ENCODE measurements at regions not wholly inside any gene's neighbourhood (a gene's known extent, or its start where the extent isn't known, plus 50 kb on each side); places are given as distances from the start of the nearest gene placed in this dataset.

GRCh38 chr3:187906920-187907319 is 161.7 kb upstream of the BCL6 start:
- ATAC-seq (ENCODE audit: insufficient read depth, low FRiP score) = no peak
- H3K4me1 ChIP-seq (ENCODE audit: control insufficient read depth in 5 of 5, insufficient read depth in 5 of 5, low read length in 5 of 5) = no peaks in the 10 kb centered on the region
- no peaks in the 10 kb centered on the region for H3K9me3 ChIP-seq (ENCODE audit: control insufficient read depth in 4 of 4, insufficient read depth in 3 of 4, low read length in 3 of 4)
- H3K36me3 ChIP-seq (ENCODE audit: control insufficient read depth in 4 of 4, insufficient read depth in 4 of 4, low read length in 4 of 4) = no peaks in the 10 kb centered on the region
- 86 to 91% methylated on average over 5 of the region's 5 CpGs for WGBS, 2 donors
- no peak overlapping the region for H3K9ac ChIP-seq (ENCODE audit: insufficient read depth in 1 of 2, low read length in 2 of 2)
- peaks cover 0 to 3% (median 0%) of the 10 kb centered on the region in 3 donors for H3K27me3 ChIP-seq (ENCODE audit: control insufficient read depth in 3 of 3, insufficient read depth in 3 of 3, low read length in 2 of 3)
- H3K27ac ChIP-seq (ENCODE audit: low read depth in 1 of 2, low read length in 1 of 2) = no peak overlapping the region
- no peak for TF ChIP-seq CTCF (IDR thresholded peaks at IDR 0.05; ENCODE audit: control extremely low read depth, extremely low read depth)
- H3K4me3 ChIP-seq = no peak overlapping the region
- DNase-seq = no peak

GRCh38 chr3:187909866-187910265 is 164.6 kb upstream of the BCL6 start:
- Histone ChIP-seq H3K9me3 (ENCODE audit: control insufficient read depth in 4 of 4, insufficient read depth in 3 of 4, low read length in 3 of 4) (no peaks in the 10 kb centered on the region), H3K27ac (ENCODE audit: low read depth in 1 of 2, low read length in 1 of 2) (no peak overlapping the region), H3K4me1 (ENCODE audit: control insufficient read depth in 5 of 5, insufficient read depth in 5 of 5, low read length in 5 of 5) (peaks cover 0 to 5% (median 0%) of the 10 kb centered on the region in 5 donors), H3K27me3 (ENCODE audit: control insufficient read depth in 3 of 3, insufficient read depth in 3 of 3, low read length in 2 of 3) (no peaks in the 10 kb centered on the region), H3K9ac (ENCODE audit: insufficient read depth in 1 of 2, low read length in 2 of 2) (no peak overlapping the region), H3K4me3 (no peak overlapping the region), H3K36me3 (ENCODE audit: control insufficient read depth in 4 of 4, insufficient read depth in 4 of 4, low read length in 4 of 4) (no peaks in the 10 kb centered on the region)
- DNase-seq = no peak
- no peak for ATAC-seq (ENCODE audit: insufficient read depth, low FRiP score)
- no peak for TF ChIP-seq CTCF (IDR thresholded peaks at IDR 0.05; ENCODE audit: control extremely low read depth, extremely low read depth)

GRCh38 chr3:187912007-187912406 is 166.7 kb upstream of the BCL6 start:
- DNase-seq (no peak), ATAC-seq (ENCODE audit: insufficient read depth, low FRiP score) (no peak)
- no peak overlapping the region for H3K4me3 ChIP-seq
- no peak overlapping the region for H3K27ac ChIP-seq (ENCODE audit: low read depth in 1 of 2, low read length in 1 of 2)
- WGBS, 2 donors = 69 to 86% methylated on average over 3 of the region's 3 CpGs
- no peaks in the 10 kb centered on the region for H3K27me3 ChIP-seq (ENCODE audit: control insufficient read depth in 3 of 3, insufficient read depth in 3 of 3, low read length in 2 of 3)
- no peaks in the 10 kb centered on the region for H3K9me3 ChIP-seq (ENCODE audit: control insufficient read depth in 4 of 4, insufficient read depth in 3 of 4, low read length in 3 of 4)
- H3K9ac ChIP-seq (ENCODE audit: insufficient read depth in 1 of 2, low read length in 2 of 2) = no peak overlapping the region
- no peak for TF ChIP-seq CTCF (IDR thresholded peaks at IDR 0.05; ENCODE audit: control extremely low read depth, extremely low read depth)
- peaks cover 0 to 8% (median 0%) of the 10 kb centered on the region in 5 donors for H3K4me1 ChIP-seq (ENCODE audit: control insufficient read depth in 5 of 5, insufficient read depth in 5 of 5, low read length in 5 of 5)
- no peaks in the 10 kb centered on the region for H3K36me3 ChIP-seq (ENCODE audit: control insufficient read depth in 4 of 4, insufficient read depth in 4 of 4, low read length in 4 of 4)

GRCh38 chr3:187913617-187914033 is 168.4 kb upstream of the BCL6 start:
- ATAC-seq (ENCODE audit: insufficient read depth, low FRiP score) (no peak), DNase-seq (no peak)
- Histone ChIP-seq H3K27ac (ENCODE audit: low read depth in 1 of 2, low read length in 1 of 2) (no peak overlapping the region), H3K9ac (ENCODE audit: insufficient read depth in 1 of 2, low read length in 2 of 2) (no peak overlapping the region), H3K9me3 (ENCODE audit: control insufficient read depth in 4 of 4, insufficient read depth in 3 of 4, low read length in 3 of 4) (no peaks in the 10 kb centered on the region), H3K4me1 (ENCODE audit: control insufficient read depth in 5 of 5, insufficient read depth in 5 of 5, low read length in 5 of 5) (peaks cover 0 to 8% (median 0%) of the 10 kb centered on the region in 5 donors), H3K27me3 (ENCODE audit: control insufficient read depth in 3 of 3, insufficient read depth in 3 of 3, low read length in 2 of 3) (no peaks in the 10 kb centered on the region), H3K36me3 (ENCODE audit: control insufficient read depth in 4 of 4, insufficient read depth in 4 of 4, low read length in 4 of 4) (no peaks in the 10 kb centered on the region), H3K4me3 (no peak overlapping the region)
- 87 to 91% methylated on average over 2 of the region's 2 CpGs for WGBS, 2 donors
- TF ChIP-seq CTCF (IDR thresholded peaks at IDR 0.05; ENCODE audit: control extremely low read depth, extremely low read depth) = no peak

Measured in lung (tissue), 11 donors.